ENCODE measurements at regions not wholly inside any gene's neighbourhood (a gene's known extent, or its start where the extent isn't known, plus 50 kb on each side); places are given as distances from the start of the nearest gene placed in this dataset.
"Not testable (repeated sequence)": the region's sequence is repeated elsewhere in the genome, so short reads cannot be mapped to it uniquely, and the experiment has no call there.

GRCh38 chr12:46669720-46670119 is 156.1 kb downstream of the SLC38A4 start:
- DNase-seq: no peak

- no peak for DNase-seq
Measured at GRCh38 chr12:46667551-46667950, 158.2 kb downstream of the SLC38A4 start.

- peak in 1 of 5 donors; percentile 70 for DNase-seq
Measured at GRCh38 chr12:46664761-46665287, 161.0 kb downstream of the SLC38A4 start.

- no peak for DNase-seq
Measured at GRCh38 chr12:46663318-46663717, 162.5 kb downstream of the SLC38A4 start.

- DNase-seq: peak in 1 of 5 donors; percentile 75
Measured at GRCh38 chr12:46661110-46661845, 164.5 kb downstream of the SLC38A4 start.

DNA sequence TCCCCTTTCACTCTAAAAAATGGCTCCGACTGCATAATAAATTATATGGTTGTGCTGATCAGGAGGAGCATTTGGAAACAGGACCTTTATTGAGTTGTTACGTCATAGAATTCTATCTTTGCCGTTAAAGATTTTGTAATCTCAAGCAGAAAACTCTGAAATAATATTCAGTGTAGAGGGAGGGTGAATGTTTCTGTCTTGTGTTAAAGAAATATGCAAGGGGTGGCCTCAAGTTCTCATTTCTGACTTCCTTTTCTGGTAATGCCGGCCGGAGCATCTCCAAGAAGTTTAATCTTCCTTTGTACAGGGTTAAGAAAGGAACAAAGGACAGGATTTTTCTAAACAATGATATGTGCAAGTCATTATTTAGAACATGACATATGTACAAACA is 165.1 kb downstream of the SLC38A4 start:
- no peak for DNase-seq

GRCh38 chr12:46660276-46660675 is 165.5 kb downstream of the SLC38A4 start:
- no peak for DNase-seq

DNA sequence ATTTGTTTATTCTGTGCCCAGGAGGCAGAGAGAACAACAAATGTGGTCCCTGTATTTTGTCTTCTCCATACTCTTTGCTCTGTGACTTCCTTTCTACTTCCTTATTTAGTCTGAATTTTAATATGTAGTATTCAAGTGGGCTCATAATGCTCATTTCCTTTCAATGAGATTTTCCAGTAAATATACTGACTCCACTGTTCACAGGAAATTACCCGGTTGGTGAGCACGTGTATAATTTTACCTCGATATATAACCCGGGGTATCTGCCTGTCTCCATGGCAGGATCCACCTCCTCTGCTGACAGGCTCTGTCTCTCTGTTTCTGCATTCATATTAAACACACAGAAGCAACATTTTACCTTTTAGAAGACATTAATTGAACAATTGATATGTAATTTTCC is 166.0 kb downstream of the SLC38A4 start:
- DNase-seq: peak in 1 of 5 donors; percentile 35

- no peak for DNase-seq
Measured at GRCh38 chr12:46659032-46659650, 166.7 kb downstream of the SLC38A4 start.

- no peak for DNase-seq
Measured at GRCh38 chr12:46657453-46658411, 168.1 kb downstream of the SLC38A4 start.

- not testable (repeated sequence) for DNase-seq
Measured at GRCh38 chr12:46655984-46656383, 169.8 kb downstream of the SLC38A4 start.

DNA sequence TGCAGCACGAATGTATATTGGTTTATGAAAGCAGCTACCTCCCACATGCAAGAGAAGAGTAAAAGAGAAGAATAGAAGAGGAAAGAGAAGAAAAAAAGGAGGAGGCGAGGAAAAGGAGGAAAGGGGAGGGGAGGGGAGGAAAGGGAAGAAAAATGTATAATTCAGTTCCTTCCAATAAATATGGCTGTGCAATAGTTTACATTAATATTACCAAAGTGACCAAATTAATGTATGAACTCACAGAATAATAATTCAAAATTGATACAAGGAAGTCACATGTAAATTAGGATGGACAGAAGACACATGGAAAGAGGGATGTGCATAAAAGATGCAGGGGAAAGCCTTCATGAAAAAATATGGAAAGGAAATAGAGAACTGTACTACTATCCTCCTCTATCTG is 172.5 kb downstream of the SLC38A4 start:
- no peak for DNase-seq

- DNase-seq: no peak
Measured at GRCh38 chr12:46652692-46653091, 173.1 kb downstream of the SLC38A4 start.

DNA sequence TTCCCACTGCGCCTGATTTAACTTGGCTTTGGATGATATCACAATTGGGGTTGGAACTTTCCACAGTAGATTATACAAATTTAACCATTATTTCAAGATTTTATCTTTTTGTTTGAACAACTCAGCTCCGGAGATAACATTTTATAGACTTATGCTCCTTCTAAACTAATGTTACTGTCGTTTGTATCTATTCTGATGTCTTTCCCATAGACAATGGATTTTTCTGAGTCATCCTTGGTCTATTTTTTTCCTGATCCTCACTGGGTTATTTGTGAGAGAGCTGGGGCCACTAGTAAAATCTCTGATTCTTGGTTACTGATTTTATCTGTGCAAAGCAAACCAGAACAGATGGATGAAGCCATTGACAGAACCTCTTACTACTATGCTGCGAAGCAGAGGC is 175.1 kb downstream of the SLC38A4 start:
- no peak for DNase-seq

GRCh38 chr12:46649433-46649832 is 176.4 kb downstream of the SLC38A4 start:
- no peak for DNase-seq

DNA sequence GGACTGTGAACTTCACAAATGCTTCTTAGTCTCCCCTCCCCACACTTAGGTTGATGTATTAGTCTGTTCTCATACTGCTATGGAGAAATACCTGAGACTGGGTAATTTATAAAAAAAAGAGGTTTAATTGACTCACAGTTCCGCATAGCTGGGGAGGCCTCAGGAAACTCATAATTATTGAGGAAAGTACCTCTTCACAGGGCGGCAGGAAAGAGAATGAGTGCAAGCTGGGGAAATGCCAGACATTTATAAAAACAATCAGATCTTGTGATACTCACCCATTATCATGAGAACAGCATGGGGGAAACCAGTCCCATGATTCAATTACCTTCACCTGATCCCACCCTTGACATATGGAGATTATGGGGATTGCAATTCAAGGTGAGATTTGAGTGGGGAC is 178.8 kb downstream of the SLC38A4 start:
- no peak for DNase-seq

DNA sequence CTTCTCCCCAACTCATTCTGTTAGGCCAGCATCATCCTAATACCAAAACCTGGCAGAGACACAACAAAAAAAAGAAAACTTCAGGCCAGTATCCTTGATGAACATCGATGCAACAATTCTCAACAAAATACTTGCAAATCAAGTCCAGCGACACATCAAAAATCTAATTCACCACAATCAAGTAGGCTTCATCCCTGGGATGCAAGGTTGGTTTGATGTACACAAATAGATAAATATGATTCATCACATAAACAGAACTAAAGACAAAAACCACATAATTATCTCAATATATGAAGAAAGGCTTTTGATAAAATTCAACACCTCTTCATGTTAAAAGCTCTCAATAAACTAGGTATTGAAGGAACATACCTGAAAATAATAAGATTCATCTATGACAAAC is 184.1 kb downstream of the SLC38A4 start:
- not testable (repeated sequence) for DNase-seq

DNA sequence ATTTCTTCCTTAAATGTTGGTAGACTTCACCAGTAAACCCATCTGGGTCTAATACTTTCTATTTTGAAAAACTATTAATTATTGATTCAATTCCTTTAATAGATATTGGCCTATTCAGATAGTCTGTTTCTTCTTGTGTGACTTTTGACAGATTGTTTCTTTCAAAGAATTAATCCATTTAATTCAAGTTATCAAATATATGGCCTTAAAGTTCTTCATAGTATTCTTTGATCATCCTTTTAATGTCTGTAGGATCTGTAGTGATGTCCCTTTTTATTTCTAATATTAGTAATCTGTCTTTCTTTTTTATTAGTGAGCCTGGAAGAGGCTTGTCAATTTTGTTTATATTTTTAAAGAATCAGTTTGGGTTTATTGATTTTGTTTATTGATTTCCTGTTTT is 190.0 kb downstream of the SLC38A4 start:
- DNase-seq: no peak

DNA sequence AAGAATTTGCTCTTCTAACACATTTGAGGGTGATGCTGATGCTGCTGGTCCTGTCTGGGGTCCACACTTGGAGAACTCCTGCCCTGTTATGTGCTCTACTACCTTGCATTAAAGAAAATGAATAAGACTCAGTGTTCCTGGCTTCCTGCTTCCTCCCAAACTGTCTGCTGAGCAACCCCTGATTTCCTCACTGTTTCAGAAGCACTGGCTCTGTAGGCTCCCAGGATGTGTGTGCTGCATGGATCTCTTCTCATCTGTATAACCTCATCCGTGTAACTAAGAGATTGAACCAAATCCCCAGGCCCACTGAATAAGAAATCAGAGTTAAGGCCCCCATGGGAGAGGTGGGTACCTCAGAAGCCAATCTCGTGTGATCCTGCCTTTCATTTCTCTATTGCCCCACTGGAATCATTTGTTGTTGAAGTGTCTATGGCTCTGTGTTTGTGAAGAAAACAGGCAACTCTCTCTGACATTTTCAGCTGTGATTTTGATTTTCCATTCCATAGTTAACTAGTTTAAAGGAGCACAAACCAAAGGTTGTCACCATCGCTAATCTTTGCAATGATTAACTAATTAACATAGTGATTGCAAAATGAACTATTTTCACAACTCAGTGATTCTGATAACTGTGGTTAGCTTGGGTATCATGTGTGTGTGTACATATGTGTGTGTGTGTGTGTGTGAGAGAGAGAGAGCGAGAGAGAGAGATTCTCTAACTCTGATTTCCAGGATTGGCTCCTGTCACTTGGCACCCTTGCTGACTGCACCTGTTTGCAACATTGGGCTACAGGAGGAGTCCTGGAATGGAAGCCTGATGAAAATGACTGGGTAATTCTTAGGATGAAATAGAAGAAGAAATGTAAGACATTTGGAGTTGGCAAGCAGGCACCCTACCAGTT is 196.2 kb downstream of the SLC38A4 start:
- no peak for DNase-seq

DNA sequence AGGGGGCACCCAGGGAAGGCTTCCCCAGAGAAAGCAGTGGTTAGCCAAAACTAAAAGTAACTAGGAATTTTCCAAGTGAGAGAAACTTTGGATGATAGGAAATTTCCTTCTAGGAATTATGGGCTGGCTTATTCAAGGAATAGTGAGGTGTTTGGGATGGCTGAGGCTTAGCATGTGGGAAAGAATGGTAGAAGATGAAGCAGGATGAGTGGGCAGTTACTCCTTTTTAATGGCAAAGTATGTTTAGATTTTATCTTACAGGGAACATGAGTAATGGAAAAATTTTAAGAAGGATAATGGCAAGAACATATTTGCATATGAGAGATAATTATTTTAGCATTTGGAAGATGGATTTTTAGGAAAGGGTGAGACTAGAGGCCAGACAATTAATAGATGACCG is 197.6 kb downstream of the SLC38A4 start:
- no peak for DNase-seq

DNA sequence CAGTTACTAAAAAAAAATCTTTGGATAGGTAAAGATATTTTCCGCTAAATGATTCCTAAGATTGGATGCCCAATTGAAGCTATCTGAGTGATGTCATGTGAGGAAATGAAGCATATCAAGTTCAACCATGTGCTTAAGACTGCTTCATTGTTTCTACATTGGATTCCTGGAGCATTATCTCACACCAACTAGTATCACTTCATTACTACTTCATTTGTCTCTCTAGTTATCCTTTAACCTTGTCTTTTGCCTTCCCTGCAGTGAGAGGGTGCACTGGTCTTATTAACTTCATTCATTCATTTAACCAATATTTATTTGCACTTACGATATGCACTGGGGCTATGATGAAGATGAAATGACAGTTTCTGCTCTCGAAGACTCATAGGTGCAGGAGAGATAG is 198.1 kb downstream of the SLC38A4 start:
- no peak for DNase-seq

DNA sequence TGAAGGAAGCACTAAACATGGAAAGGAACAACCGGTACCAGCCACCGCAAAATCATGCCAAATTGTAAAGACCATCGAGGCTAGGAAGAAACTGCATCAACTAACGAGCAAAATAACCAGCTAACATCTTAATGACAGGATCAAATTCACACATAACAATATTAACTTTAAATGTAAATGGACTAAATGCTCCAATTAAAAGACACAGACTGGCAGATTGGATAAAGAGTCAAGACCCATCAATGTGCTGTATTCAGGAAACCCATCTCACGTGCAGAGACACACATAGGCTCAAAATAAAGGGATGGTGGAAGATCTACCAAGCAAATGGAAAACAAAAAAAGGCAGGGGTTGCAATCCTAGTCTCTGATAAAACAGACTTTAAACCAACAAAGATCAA is 206.3 kb downstream of the SLC38A4 start:
- not testable (repeated sequence) for DNase-seq
